Activated CD8-positive, alpha-beta memory T cell treated with anti-CD3 and anti-CD28 coated beads for 1 hour (primary cell): ENCODE measurements at regions not wholly inside any gene's neighbourhood (a gene's known extent, or its start where the extent isn't known, plus 50 kb on each side); places are given as distances from the start of the nearest gene placed in this dataset.
"Not testable (repeated sequence)": the region's sequence is repeated elsewhere in the genome, so short reads cannot be mapped to it uniquely, and the experiment has no call there.

Experiments used
- DNase-seq, 2 donors: peaks; one replicate each; pipeline ENCODE4 v3.0.0-alpha.2; 2020; ENCODE audit warnings: low read depth in 1 of 2; ENCODE audit errors: extremely low read depth in 1 of 2

DNA sequence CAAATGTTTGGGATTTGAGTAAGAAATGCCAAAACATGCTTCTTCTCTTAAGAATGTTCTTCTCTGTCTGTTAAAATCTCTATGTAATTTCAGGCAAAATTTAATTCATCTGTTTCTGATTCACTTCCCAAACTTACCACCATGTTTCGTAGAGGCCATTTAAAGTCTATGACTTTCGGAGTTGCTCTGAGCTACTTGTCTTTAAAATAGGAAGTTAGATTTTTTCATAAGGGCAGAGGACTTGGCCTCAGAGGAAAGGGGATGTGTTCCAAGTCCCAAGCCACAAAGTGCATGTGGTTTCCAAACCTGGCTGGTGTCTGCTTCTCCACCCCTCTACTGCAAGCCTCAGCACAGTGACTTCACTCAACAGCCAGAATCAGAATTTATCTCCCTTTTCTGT, 111.3 kb upstream of the ADRA1B start:
- no peak for DNase-seq

DNA sequence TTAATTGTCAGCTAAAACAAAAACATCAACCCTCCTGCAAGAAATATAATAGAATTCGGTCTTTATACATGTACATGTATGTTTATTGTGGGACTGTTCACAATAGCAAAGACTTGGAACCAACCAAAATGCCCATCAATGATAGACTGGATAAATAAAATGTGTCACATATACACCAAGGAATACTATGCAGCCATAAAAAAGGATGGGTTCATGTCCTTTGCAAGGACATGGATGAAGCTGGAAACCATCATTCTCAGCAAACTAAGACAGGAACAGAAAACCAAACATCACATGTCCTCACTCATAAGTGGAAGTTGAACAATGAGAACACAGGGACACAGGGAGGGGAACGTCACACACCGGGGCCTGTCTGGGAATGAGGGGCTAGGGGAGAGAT, 109.1 kb upstream of the ADRA1B start:
- not testable (repeated sequence) for DNase-seq

GRCh38 chr5:159807586-159807985, 108.7 kb upstream of the ADRA1B start:
- no peak for DNase-seq

DNA sequence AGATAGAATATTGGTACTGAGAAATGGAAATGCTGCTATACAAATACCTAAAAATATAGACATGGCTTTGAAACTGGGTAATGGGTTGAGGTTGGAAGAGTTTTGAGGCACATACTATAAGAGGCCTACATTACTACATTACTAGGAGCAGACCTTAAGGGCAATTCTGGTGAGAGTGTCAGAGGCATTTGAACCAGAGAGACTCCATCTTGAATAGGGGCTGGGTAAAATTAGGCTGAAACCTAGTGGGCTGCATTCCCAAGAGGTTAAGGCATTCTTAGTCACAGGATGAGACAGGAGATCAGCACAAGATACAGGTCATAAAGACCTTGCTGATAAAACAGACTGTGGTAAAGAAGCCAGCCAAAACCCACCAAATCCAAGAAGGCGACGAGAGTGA, 104.6 kb upstream of the ADRA1B start:
- no peak for DNase-seq

GRCh38 chr5:159812759-159813158, 103.5 kb upstream of the ADRA1B start:
- not testable (repeated sequence) for DNase-seq

- DNase-seq = no peak
Measured at GRCh38 chr5:159814222-159814621, 102.1 kb upstream of the ADRA1B start.

- DNase-seq = no peak
Measured at GRCh38 chr5:159814805-159815585, 101.3 kb upstream of the ADRA1B start.

- no peak for DNase-seq
Measured at GRCh38 chr5:159817262-159818029, 98.8 kb upstream of the ADRA1B start.

GRCh38 chr5:159819591-159820411, 96.5 kb upstream of the ADRA1B start:
- no peak for DNase-seq

- DNase-seq = no peak
Measured at GRCh38 chr5:159820692-159821091, 95.6 kb upstream of the ADRA1B start.

DNA sequence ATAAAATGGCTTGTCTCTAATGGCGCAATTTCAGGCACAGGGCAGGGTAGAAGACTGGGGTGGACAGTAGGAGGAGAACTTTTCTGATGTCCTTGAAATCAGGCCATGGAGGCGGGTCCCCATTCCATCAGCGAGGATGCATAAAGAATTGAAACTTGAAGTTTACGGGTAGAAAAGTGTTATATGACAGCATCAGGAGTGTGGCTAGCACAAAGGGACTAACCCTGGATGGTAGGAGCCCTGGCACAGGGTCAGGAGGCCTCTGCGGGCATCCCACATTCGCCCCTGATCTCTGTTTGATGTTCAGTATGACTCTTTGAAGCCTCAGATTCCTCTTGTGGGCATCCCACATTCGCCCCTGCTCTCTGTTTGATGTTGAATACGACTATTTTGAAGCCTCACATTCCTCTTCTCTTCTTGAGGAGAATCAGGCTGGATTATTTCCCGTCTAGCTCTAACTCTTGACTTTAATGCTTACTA, 94.8 kb upstream of the ADRA1B start:
- no peak for DNase-seq

DNA sequence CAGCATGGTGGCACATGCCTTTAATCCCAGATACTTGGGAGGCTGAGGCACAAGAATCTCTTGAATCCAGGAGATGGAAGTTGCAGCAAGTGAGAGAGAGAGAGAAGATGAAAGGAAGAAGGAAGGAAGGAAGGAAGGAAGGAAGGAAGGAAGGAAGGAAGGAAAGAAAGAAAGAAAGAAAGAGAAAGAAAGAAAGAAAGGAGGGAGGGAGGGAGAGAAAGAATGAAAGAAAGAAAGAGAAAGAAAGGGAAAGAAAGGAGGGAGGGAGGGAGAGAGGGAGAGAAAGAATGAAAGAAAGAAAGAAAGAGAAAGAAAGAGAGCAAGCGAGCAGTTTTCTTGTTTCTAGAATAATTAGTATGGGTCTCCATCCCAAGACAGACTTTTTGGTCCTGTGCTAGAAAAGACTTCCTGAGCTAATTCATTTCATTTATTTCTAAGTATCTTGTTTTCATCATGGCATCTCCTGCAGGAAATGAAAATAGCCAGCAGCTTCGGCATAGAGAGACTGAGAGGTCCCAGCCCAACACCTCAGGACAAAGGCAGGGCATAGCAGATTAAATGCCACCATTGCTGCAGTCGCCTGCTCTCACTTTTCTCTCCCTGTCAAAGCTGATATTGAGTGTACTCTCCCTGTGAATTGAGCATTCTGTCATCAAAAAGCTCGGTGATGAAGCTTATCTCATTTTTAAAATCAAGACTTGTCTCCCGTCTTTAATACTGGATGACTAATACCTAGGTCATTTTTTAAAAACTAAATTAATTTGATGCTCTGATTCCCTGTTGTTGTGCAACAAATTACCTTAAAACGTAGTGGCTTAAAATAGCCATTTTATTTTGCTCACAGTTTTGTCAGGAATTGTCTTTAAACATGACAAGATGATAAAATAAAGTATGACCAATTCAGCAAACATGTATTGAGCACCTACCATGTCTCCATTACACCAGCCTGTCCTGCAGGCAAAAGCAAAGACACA, 91.8 kb upstream of the ADRA1B start:
- no peak for DNase-seq

GRCh38 chr5:159825551-159826051, 90.7 kb upstream of the ADRA1B start:
- no peak for DNase-seq

DNA sequence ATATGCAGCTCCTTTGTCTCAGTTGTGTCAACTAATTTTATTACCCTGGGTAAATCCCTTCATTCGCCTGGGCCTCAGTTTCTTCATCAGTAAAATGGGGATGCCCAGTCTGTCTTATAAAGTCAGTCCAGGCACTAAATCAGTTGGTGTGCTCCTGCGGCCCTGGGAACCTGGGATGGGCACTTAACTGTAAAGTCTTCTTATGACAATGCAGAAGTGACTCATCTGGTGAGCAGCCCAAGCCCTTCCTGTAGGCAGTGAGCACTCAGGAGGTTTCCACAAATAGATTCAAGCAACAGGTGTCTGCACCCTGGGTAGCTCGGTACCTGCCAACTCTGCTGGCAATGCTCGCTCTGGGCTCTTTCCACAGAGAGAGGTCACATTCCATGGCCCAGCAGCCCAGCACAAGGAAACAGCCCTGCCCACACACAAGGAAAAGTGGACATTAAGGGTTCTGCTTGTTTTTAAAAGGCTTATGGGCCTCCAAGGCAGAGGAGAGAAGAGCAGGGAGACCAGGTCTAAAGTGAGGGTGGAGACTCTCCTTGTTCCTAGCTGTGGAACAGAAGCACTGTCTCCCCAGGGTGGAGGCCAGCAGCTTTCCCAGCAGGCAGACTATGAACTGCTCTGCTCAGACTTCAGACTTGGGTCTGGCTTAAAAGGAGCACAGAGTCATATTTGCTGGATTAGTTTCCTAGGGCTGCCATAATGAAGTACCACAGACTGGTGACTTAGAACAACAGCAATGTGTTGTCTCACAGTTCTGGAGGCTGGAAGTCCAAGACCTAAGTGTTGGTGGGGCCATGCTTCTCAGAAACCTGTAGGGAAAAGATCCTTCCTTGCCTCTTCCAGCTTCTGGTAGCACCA, 89.7 kb upstream of the ADRA1B start:
- no peak for DNase-seq

GRCh38 chr5:159827861-159828260, 88.4 kb upstream of the ADRA1B start:
- DNase-seq = no peak

DNA sequence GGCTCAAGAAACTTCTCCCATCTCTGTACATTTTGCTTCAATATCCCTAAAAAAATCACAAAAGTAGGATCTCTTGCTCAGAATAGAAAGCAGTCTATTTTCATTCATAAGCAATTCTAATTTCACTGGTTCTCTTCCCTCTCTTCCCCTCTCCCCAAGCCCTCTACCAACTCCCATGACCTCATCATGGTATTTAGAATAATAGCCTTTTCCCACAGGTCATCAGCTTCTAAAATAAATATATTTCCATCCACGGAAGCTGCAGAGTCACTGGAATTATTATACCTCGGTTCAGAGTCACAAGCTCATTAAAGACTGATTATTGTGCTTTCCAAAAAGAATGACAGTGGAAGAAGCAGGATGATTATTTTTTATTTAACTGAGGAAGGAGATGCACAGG, 84.2 kb upstream of the ADRA1B start:
- DNase-seq = no peak

- no peak for DNase-seq
Measured at GRCh38 chr5:159833088-159833487, 83.2 kb upstream of the ADRA1B start.

- DNase-seq = no peak
Measured at GRCh38 chr5:159833846-159834245, 82.4 kb upstream of the ADRA1B start.

DNA sequence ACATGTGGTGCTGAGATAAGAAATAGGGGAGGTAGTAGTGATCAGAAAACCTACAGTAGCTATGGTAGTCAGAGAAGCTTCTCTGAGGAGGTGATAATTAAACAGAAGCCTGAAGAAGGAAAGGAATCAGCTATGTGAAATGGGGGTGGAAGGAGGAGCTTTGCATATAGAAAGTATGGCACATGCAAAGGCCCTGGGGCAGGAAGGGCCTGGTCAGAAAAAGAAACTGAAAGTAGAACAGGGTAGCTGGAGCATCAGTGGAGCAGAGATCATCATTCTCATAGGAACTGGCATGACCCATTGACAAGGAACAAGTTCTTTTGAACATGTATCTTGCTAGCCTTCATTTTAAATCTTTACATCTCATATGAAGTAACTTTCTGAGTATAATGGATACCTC, 80.7 kb upstream of the ADRA1B start:
- DNase-seq = no peak
